ENCODE measurements at regions not wholly inside any gene's neighbourhood (a gene's known extent, or its start where the extent isn't known, plus 50 kb on each side); places are given as distances from the start of the nearest gene placed in this dataset.
A peak's percentile ranks its signal among the peaks of the same experiment; 100 is the strongest.

DNA sequence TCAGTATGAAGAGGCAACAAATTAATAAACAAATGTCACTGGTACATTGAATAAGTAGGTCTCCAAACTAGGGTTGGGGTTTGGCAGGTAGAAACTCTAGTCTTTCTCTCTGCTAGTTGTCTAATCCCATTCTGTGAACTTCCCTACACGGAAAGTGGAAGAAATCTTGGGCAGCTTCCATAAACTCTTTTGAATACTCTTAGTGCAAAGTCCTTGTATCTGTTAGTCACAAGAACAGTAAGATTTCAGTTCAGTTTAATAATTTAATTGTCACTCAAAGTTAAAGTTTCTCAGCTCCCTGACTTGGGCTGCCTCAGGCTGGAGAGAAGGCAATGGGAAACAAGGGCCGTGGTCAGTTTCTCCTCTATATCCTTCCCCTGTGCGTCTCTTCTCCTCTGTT lies 135.4 kb upstream of the MDM1 start:
- ATAC-seq, result no peak
- TF ChIP-seq GLIS3 (CRISPR knock-in tag; IDR thresholded peaks at IDR 0.05), result no peak

DNA sequence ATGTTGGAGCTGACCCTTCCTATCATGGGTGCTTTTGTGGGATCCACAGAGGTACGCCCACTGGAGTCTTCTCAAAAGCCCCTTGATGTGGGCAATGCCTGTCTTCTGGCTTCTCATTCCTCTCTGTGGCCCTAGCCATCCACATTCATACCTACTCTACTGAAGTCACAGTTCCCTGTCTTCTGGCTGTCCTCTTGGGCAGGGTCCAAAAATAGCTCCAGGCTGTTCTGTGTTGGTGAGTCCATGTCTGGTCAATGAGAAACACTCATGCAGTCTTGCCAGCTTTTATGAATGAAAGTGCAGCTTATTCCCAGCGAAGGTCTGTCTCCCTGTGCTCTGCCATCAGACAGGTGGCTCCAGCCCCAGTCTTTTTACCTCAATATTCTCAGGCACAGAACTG lies 135.9 kb upstream of the MDM1 start:
- no peak for ATAC-seq
- no peak for TF ChIP-seq TSHZ2 (CRISPR knock-in tag; IDR thresholded peaks at IDR 0.05)

DNA sequence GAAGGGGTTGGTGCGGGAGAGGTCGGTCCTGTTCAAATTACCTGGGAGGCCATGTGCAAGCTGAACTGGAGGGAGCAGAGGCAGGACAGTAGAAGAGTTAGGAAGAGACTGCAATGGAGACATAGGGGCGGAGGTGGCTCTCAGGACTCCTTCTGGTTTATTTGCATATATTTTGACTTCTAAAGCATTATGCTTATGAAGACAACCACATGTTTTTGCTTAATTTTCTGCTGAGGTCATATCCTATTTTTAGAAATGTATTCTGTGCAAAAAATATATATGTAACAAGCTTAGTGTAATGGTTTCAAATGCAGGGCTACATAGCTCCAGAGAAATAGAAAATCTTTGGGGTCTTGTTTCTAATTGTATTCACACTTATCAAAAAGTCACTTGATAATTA lies 137.0 kb upstream of the MDM1 start:
- ATAC-seq, result peak; percentile 47

DNA sequence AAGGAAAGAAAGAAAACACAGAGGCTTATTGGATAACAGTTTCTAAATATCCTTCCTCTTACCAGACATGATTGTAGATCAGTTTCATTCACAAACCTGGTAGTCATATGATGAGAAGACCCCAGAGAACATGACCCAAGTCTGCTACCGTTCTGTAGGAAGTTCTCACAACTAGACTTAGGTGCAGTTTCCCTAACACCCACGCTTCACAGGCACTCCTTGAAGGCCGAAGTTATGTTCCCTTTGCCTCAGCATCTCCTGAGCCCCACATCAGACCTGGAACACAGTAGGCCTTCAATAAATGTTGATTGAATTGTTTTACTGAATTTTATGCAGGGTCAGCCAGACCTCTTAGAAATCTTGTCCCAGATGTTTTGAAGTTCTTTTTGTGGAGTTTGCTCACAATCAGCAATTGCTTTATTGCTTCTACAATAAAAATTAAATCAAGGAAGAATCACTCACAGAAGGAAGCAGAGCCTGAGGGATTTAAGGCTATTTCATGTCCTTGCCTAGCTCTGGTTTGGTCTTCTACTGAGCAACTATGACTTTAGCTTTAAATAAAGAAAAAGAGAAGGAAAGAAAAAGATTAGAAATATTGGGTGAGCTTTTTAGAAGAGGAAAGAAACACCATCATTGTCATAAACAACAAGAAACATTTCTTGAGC lies 138.6 kb upstream of the MDM1 start:
- ATAC-seq, result no peak
- TF ChIP-seq ZC3H10 (CRISPR knock-in tag; IDR thresholded peaks at IDR 0.05), result no peak
- TF ChIP-seq CSRNP3 (CRISPR knock-in tag; IDR thresholded peaks at IDR 0.05), result no peak
- no peak for TF ChIP-seq ISL1 (CRISPR knock-in tag; IDR thresholded peaks at IDR 0.05)
- no peak for TF ChIP-seq TSHZ2 (CRISPR knock-in tag; IDR thresholded peaks at IDR 0.05)
- no peak for TF ChIP-seq ZFP30 (CRISPR knock-in tag; IDR thresholded peaks at IDR 0.05)
- no peak for TF ChIP-seq RARB (CRISPR knock-in tag; IDR thresholded peaks at IDR 0.05)

More for the DNA sequence above, 137.0 kb upstream of the MDM1 start:
- TF ChIP-seq ZC3H10 (CRISPR knock-in tag; IDR thresholded peaks at IDR 0.05), result no peak
- no peak for TF ChIP-seq ZFP3 (CRISPR knock-in tag; IDR thresholded peaks at IDR 0.05)
- TF ChIP-seq ZNF565 (CRISPR knock-in tag; conservative IDR thresholded peaks at IDR 0.05; ENCODE audit: low read depth), result no peak
- TF ChIP-seq OSR1 (CRISPR knock-in tag; IDR thresholded peaks at IDR 0.05), result no peak
- TF ChIP-seq, protein P1, sequence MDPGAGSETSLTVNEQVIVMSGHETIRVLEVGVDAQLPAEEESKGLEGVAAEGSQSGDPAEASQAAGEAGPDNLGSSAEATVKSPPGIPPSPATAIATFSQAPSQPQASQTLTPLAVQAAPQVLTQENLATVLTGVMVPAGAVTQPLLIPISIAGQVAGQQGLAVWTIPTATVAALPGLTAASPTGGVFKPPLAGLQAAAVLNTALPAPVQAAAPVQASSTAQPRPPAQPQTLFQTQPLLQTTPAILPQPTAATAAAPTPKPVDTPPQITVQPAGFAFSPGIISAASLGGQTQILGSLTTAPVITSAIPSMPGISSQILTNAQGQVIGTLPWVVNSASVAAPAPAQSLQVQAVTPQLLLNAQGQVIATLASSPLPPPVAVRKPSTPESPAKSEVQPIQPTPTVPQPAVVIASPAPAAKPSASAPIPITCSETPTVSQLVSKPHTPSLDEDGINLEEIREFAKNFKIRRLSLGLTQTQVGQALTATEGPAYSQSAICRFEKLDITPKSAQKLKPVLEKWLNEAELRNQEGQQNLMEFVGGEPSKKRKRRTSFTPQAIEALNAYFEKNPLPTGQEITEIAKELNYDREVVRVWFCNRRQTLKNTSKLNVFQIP (CRISPR knock-in tag; IDR thresholded peaks at IDR 0.05; ENCODE audit: borderline replicate concordance, low read depth), result no peak
- TF ChIP-seq TCF4 (CRISPR knock-in tag; IDR thresholded peaks at IDR 0.05; ENCODE audit: borderline replicate concordance), result no peak

DNA sequence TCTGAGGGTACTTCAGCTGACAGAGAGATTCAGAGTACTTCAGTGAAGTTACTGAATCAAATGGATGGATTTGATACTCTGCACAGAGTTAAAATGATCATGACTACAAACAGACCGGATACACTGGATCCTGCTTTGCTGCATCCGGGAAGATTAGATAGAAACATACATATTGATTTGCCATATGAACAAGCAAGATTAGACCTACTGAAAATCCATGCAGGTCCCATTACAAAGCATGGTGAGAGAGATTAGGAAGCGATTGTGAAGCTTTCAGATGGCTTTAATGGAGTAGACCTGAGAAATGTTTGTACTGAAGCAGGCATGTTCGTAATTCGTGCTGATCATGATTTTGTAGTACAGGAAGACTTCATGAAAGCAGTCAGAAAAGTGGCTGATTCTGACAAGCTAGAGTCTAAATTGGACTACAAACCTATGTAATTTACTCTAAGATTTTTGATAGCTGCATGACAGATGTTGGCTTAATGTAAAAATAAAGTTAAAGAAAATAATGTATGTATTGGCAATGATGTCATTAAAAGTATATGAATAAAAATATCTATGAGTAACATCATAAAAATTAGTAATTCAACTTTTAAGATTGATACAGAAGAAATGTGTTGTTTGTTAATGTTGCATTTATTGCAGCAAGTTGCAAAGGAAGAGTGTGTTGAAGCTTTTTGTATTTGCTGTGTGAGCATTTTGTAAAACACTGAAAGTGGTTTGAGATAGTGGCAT lies 136.1 kb upstream of the RAP1B start:
- no peak for ATAC-seq
- TF ChIP-seq CREB5 (CRISPR knock-in tag; IDR thresholded peaks at IDR 0.05; ENCODE audit: low read depth) (no peak), SNAI2 (CRISPR knock-in tag; IDR thresholded peaks at IDR 0.05) (no peak), OSR1 (CRISPR knock-in tag; IDR thresholded peaks at IDR 0.05) (no peak), PPARA (CRISPR knock-in tag; IDR thresholded peaks at IDR 0.05; ENCODE audit: borderline replicate concordance) (no peak), PATZ1 (CRISPR knock-in tag; IDR thresholded peaks at IDR 0.05; ENCODE audit: borderline replicate concordance) (no peak), BACH2 (CRISPR knock-in tag; IDR thresholded peaks at IDR 0.05; ENCODE audit: borderline replicate concordance) (no peak), GLIS3 (CRISPR knock-in tag; IDR thresholded peaks at IDR 0.05) (no peak), RARB (CRISPR knock-in tag; IDR thresholded peaks at IDR 0.05) (no peak), ESRRG (CRISPR knock-in tag; IDR thresholded peaks at IDR 0.05) (no peak), ZNF565 (CRISPR knock-in tag; conservative IDR thresholded peaks at IDR 0.05; ENCODE audit: low read depth) (no peak), CSRNP3 (CRISPR knock-in tag; IDR thresholded peaks at IDR 0.05) (no peak), ZNF70 (CRISPR knock-in tag; IDR thresholded peaks at IDR 0.05) (no peak)
